H1 (cell line): ENCODE measurements at regions not wholly inside any gene's neighbourhood (a gene's known extent, or its start where the extent isn't known, plus 50 kb on each side); places are given as distances from the start of the nearest gene placed in this dataset.

Experiments
- CHD1 ChIP-seq: IDR thresholded peaks from 2 replicates; pipeline ENCODE4 v1.6.1; 2012; ENCODE audit warnings: low read depth, low read length, improper control_type of control experiment
- EGR1 ChIP-seq: IDR thresholded peaks from 2 replicates; pipeline ENCODE4 v1.6.1; 2011; ENCODE audit warnings: low read depth, low read length, borderline replicate concordance
- NRF1 ChIP-seq: IDR thresholded peaks from 2 replicates; pipeline ENCODE4 v1.6.1; 2011; ENCODE audit warnings: mild to moderate bottlenecking, low read depth, low read length, improper control_type of control experiment
- POLR2AphosphoS5 ChIP-seq: IDR thresholded peaks from 2 replicates; pipeline ENCODE4 v1.6.1; 2011; ENCODE audit warnings: low read depth, low read length

DNA sequence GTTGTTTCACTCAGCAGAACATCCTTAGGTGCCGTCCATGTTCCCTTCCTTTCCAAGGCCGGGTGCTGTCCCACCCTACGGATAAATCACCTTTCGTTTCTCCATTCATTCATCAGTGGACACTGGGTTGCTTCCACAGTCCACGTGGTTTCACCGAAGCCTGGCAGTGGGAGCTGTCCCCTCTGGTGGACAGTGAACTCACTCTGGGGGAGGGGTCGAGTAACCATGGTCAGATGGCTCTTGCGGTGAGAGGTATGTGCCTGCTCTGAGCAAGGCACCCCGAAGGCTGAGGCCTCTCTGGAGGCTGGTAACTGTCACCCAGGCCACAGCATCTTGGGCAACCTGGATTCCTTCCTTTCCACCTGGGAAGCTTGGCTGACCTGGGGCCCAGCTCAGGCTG is 61.5 kb upstream of the TWIST2 start (continued):
- TF ChIP-seq CHD1 (no peak), POLR2AphosphoS5 (no peak), NRF1 (no peak), EGR1 (no peak)
- TF ChIP-seq, all 59 proteins: peak for 0
